NCI-H774 (cell line): ENCODE measurements at regions not wholly inside any gene's neighbourhood (a gene's known extent, or its start where the extent isn't known, plus 50 kb on each side); places are given as distances from the start of the nearest gene placed in this dataset.

Source experiments
- DNase-seq: peaks from one replicate; lab custom pipeline; 2025; lab: John Stamatoyannopoulos, UW

- no peak for DNase-seq
Observed at GRCh38 chr12:114981036-114981435, 297.1 kb upstream of the TBX3 start.

- DNase-seq = no peak
Observed at GRCh38 chr12:114976959-114977358, 293.0 kb upstream of the TBX3 start.

GRCh38 chr12:114976372-114976771 lies 292.4 kb upstream of the TBX3 start:
- DNase-seq = no peak

- DNase-seq = no peak
Observed at GRCh38 chr12:114975640-114976310, 291.8 kb upstream of the TBX3 start.

- DNase-seq = no peak
Observed at GRCh38 chr12:114974826-114975639, 291.1 kb upstream of the TBX3 start.

- DNase-seq = no peak
Observed at GRCh38 chr12:114974333-114974732, 290.4 kb upstream of the TBX3 start.

- no peak for DNase-seq
Observed at GRCh38 chr12:114968727-114969126, 284.8 kb upstream of the TBX3 start.

- no peak for DNase-seq
Observed at GRCh38 chr12:114967151-114967550, 283.2 kb upstream of the TBX3 start.

GRCh38 chr12:114964841-114965240 lies 280.9 kb upstream of the TBX3 start:
- no peak for DNase-seq

GRCh38 chr12:114963846-114964245 lies 279.9 kb upstream of the TBX3 start:
- DNase-seq = no peak

GRCh38 chr12:114961491-114961890 lies 277.5 kb upstream of the TBX3 start:
- no peak for DNase-seq

- DNase-seq = no peak
Observed at GRCh38 chr12:114958538-114958937, 274.6 kb upstream of the TBX3 start.

GRCh38 chr12:114957225-114957624 lies 273.2 kb upstream of the TBX3 start:
- DNase-seq = no peak

GRCh38 chr12:114955414-114956014 lies 271.5 kb upstream of the TBX3 start:
- DNase-seq = no peak

- DNase-seq = no peak
Observed at GRCh38 chr12:114954511-114955055, 270.6 kb upstream of the TBX3 start.

- no peak for DNase-seq
Observed at GRCh38 chr12:114952573-114953271, 268.7 kb upstream of the TBX3 start.

GRCh38 chr12:114949058-114949820 lies 265.3 kb upstream of the TBX3 start:
- no peak for DNase-seq

- DNase-seq = no peak
Observed at GRCh38 chr12:114945351-114945750, 261.4 kb upstream of the TBX3 start.

- DNase-seq = no peak
Observed at GRCh38 chr12:114944736-114945135, 260.8 kb upstream of the TBX3 start.

- no peak for DNase-seq
Observed at GRCh38 chr12:114943601-114944000, 259.6 kb upstream of the TBX3 start.

GRCh38 chr12:114938487-114939210 lies 254.7 kb upstream of the TBX3 start:
- no peak for DNase-seq
